Calu3 (cell line): ENCODE measurements at regions not wholly inside any gene's neighbourhood (a gene's known extent, or its start where the extent isn't known, plus 50 kb on each side); places are given as distances from the start of the nearest gene placed in this dataset.

Experiments used
- BruUV-seq: library from RNA; stranded (reverse); fragments of 400-500 nt; replicated peaks from 2 replicates; lab custom pipeline; 2021; lab: Mats Ljungman, UMichigan
- CTCF ChIA-PET: fragments of 300-600 bp; sonication (Branson Sonifier 250); formaldehyde crosslinking; loops from one replicate; lab custom pipeline; 2022; ENCODE audit warnings: antibody characterized with exemption; lab: Charles Lee
- DNase-seq: peaks from one replicate; pipeline ENCODE4 v3.0.0; 2022
- H3K27ac Mint-ChIP-seq: one replicate; pipeline ENCODE4 v1.8.0; 2022; ENCODE audit warnings: mixed read lengths; ENCODE audit not compliant: unreplicated experiment
- H3K27me3 Mint-ChIP-seq: one replicate; pipeline ENCODE4 v1.8.0; 2022; ENCODE audit warnings: mixed read lengths; ENCODE audit not compliant: unreplicated experiment
- H3K36me3 Mint-ChIP-seq: one replicate; pipeline ENCODE4 v1.8.0; 2022; ENCODE audit warnings: mild to moderate bottlenecking, moderate library complexity, mixed read lengths; ENCODE audit not compliant: insufficient read depth, unreplicated experiment
- H3K4me1 Mint-ChIP-seq: one replicate; pipeline ENCODE4 v1.8.0; 2022; ENCODE audit warnings: mild to moderate bottlenecking, low read depth, mixed read lengths; ENCODE audit not compliant: unreplicated experiment
- H3K4me3 Mint-ChIP-seq: one replicate; pipeline ENCODE4 v1.8.0; 2022; ENCODE audit warnings: mild to moderate bottlenecking, low read depth, moderate library complexity, mixed read lengths; ENCODE audit not compliant: unreplicated experiment
- H3K9me3 Mint-ChIP-seq: one replicate; pipeline ENCODE4 v1.8.0; 2022; ENCODE audit warnings: low read depth, mixed read lengths; ENCODE audit not compliant: unreplicated experiment
- intact Hi-C: fragments of 100-400 bp; cut with micrococcal nuclease; formaldehyde crosslinking; loops from one replicate; pipeline ENCODE4 v1.10.0; 2022; ENCODE audit not compliant: unreplicated experiment
- TF ChIP-seq, protein P1 (sequence below): fragments of 200-600 bp; IDR thresholded peaks from one replicate; pipeline ENCODE4 v1.8.0; 2022; ENCODE audit warnings: antibody characterized with exemption; ENCODE audit not compliant: unreplicated experiment

DNA sequence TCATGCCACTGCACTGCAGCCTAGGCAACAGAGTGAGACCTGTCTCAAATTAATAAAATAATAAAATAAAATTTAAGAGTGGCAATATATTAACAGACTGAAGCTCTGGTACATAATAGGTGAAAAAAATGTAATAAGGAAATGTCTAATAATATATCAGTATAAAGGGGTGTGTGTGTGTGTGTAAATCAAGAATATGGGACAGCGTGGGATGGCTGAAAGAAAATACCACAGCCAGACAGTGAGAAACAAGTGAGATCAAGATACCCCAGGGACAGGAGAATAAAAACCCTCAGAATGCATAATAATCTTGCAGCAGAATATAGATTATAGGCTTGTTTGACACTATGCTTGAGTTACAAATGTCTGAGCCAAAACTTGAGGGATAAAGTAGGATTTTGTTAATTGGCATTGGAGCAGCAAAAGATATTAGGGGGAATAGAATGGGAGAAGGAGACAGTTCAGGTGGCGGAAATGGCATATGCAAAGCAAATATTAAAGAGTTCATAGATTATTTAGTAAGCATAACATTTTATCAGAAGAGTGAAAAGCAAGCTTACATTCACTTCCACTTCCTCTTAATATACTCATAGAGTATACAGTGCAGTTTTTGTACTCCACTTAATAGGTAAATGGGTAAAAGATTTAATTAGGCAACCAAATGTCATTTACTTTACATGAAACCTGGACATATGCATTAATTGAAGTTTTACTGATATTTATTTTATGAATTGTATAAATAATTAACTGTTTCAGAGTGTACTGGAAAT, 398.5 kb upstream of the GJE1 start:
- TF ChIP-seq, protein P1, sequence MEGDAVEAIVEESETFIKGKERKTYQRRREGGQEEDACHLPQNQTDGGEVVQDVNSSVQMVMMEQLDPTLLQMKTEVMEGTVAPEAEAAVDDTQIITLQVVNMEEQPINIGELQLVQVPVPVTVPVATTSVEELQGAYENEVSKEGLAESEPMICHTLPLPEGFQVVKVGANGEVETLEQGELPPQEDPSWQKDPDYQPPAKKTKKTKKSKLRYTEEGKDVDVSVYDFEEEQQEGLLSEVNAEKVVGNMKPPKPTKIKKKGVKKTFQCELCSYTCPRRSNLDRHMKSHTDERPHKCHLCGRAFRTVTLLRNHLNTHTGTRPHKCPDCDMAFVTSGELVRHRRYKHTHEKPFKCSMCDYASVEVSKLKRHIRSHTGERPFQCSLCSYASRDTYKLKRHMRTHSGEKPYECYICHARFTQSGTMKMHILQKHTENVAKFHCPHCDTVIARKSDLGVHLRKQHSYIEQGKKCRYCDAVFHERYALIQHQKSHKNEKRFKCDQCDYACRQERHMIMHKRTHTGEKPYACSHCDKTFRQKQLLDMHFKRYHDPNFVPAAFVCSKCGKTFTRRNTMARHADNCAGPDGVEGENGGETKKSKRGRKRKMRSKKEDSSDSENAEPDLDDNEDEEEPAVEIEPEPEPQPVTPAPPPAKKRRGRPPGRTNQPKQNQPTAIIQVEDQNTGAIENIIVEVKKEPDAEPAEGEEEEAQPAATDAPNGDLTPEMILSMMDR = no peak
- Mint-ChIP-seq H3K27me3 (no peaks in the 10 kb centered on the region), H3K4me1 (no peaks in the 10 kb centered on the region), H3K36me3 (no peaks in the 10 kb centered on the region), H3K9me3 (no peaks in the 10 kb centered on the region), H3K4me3 (no peak overlapping the region), H3K27ac (no peak overlapping the region)
- CTCF ChIA-PET = no interaction called here
- intact Hi-C loops = no loop called here
- no peak for DNase-seq
- BruUV-seq = no TSS peak

DNA sequence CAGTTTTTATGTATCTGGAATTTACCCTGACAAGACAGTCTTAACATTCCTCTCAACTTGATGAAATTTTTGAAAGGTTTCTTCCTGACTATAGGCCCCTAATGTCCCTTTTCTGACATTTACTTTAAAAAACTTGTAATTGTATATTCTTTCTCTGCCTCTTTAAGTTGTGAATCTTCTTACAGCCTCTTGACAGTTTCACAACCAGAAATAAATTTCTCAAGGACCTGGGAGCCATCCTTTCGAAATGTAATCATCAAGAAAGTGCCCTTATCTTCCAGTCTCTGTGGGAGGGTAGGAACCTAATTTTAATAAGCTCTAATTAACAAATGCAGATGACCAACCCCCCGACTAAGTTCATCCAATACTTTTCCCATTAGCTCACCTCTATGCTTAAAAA, 403.6 kb upstream of the GJE1 start:
- intact Hi-C loops = no loop called here
- Mint-ChIP-seq H3K4me3 (no peak overlapping the region), H3K9me3 (no peaks in the 10 kb centered on the region), H3K27ac (no peak overlapping the region), H3K4me1 (no peaks in the 10 kb centered on the region), H3K36me3 (no peaks in the 10 kb centered on the region), H3K27me3 (no peaks in the 10 kb centered on the region)
- TF ChIP-seq, protein P1 = no peak
- no TSS peak for BruUV-seq
- no peak for DNase-seq
- CTCF ChIA-PET = no interaction called here

DNA sequence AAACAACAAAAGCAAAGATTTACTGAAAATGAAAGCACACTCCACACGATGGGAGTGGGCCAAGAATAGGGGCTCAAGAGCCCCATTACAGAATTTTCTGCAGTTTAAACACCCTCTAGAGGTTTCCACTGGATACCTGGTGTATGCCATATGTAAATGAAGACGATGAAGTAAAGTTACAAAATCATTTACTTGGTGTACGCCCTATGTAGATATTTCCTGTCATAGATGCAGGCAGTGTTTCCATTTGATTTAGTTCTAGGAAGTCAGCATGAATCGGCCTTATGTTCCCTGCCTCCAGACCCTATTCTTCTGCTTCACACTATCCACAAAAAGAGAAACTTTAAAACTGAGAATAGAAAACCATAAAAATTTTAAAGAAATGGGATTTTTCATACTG, 404.4 kb upstream of the GJE1 start:
- intact Hi-C loops = no loop called here
- Mint-ChIP-seq H3K27me3 (no peaks in the 10 kb centered on the region), H3K9me3 (no peaks in the 10 kb centered on the region), H3K4me1 (no peaks in the 10 kb centered on the region), H3K27ac (no peak overlapping the region), H3K4me3 (no peak overlapping the region), H3K36me3 (no peaks in the 10 kb centered on the region)
- TF ChIP-seq, protein P1 = no peak
- no peak for DNase-seq
- no TSS peak for BruUV-seq
- CTCF ChIA-PET = no interaction called here

DNA sequence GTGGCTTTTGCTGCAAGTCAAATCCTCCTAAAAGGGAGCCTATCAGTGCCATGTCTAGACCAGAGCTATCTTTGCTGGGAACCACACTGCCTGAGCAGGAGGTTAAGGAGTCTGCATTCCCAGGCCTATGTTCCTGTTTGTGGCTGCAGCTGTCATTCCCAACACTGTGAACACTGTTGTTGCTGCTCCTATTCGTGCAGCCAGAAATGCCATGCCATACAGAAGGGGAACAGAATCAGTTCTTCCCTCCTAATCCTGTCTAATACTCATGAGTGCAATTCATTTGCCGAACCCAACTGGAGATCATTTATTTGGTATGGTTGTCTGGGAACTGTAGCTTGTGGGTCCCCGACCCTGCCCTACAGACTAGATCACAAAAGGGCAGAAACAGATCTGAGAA, 406.5 kb upstream of the GJE1 start:
- Mint-ChIP-seq H3K4me3 (no peak overlapping the region), H3K27ac (no peak overlapping the region), H3K9me3 (no peaks in the 10 kb centered on the region), H3K27me3 (no peaks in the 10 kb centered on the region), H3K36me3 (no peaks in the 10 kb centered on the region), H3K4me1 (no peaks in the 10 kb centered on the region)
- intact Hi-C loops = no loop called here
- CTCF ChIA-PET = no interaction called here
- BruUV-seq = no TSS peak
- no peak for DNase-seq
- TF ChIP-seq, protein P1 = no peak
